OCI-LY1 (cell line): ENCODE measurements at regions not wholly inside any gene's neighbourhood (a gene's known extent, or its start where the extent isn't known, plus 50 kb on each side); places are given as distances from the start of the nearest gene placed in this dataset.

Source experiments
- H2AFZ ChIP-seq: fragments of 200-600 bp; sonication (generic), shearing (Covaris generic); 2 replicates; pipeline ENCODE4 v1.6.0; 2014; ENCODE audit warnings: antibody characterized with exemption, mild to moderate bottlenecking, low read length
- H3F3A ChIP-seq: fragments of 200-600 bp; sonication (generic), shearing (Covaris generic); 2 replicates; pipeline ENCODE4 v1.6.0; 2014; ENCODE audit warnings: mild to moderate bottlenecking, antibody characterized with exemption, low read length, moderate library complexity; ENCODE audit not compliant: insufficient read depth
- H3K27ac ChIP-seq: fragments of 200-600 bp; sonication (generic); 2 replicates; pipeline ENCODE4 v1.5.1; 2014; ENCODE audit warnings: low read length, mixed run types, mild to moderate bottlenecking, low read depth; ENCODE audit not compliant: poor library complexity, severe bottlenecking
- H3K27me3 ChIP-seq: fragments of 200-600 bp; sonication (generic); 2 replicates; pipeline ENCODE4 v1.6.0; 2014; ENCODE audit warnings: antibody characterized with exemption, mild to moderate bottlenecking, low read length, moderate library complexity; ENCODE audit not compliant: insufficient read depth
- H3K36me3 ChIP-seq: fragments of 200-600 bp; sonication (generic); 2 replicates; pipeline ENCODE4 v1.6.1; 2014; ENCODE audit warnings: mild to moderate bottlenecking, antibody characterized with exemption, low read length, moderate library complexity, mixed read lengths; ENCODE audit not compliant: insufficient read depth
- H3K4me1 ChIP-seq: fragments of 200-600 bp; sonication (generic); 2 replicates; pipeline ENCODE4 v1.5.1; 2014; ENCODE audit warnings: mild to moderate bottlenecking, low read length, moderate library complexity; ENCODE audit not compliant: insufficient read depth, severe bottlenecking
- H3K4me2 ChIP-seq: fragments of 200-600 bp; sonication (generic), shearing (Covaris generic); 2 replicates; pipeline ENCODE4 v1.6.1; 2014; ENCODE audit warnings: low read length
- H3K4me3 ChIP-seq: fragments of 200-600 bp; sonication (generic); 2 replicates; pipeline ENCODE4 v1.5.1; 2014; ENCODE audit warnings: low read length, low read depth, mild to moderate bottlenecking, mixed read lengths; ENCODE audit not compliant: poor library complexity, severe bottlenecking
- H3K79me2 ChIP-seq: fragments of 200-600 bp; shearing (Covaris generic); 2 replicates; pipeline ENCODE4 v1.6.1; 2016; ENCODE audit warnings: mixed run types, low read length, mixed read lengths; ENCODE audit not compliant: insufficient read depth
- H3K9ac ChIP-seq: fragments of 200-600 bp; sonication (generic), shearing (Covaris generic); 2 replicates; pipeline ENCODE4 v1.6.1; 2014; ENCODE audit warnings: mild to moderate bottlenecking, low read length, mixed read lengths
- H3K9me2 ChIP-seq: fragments of 200-600 bp; sonication (generic), shearing (Covaris generic); 2 replicates; pipeline ENCODE4 v1.6.1; 2014; ENCODE audit warnings: low read depth, mild to moderate bottlenecking, low read length, mixed read lengths
- H3K9me3 ChIP-seq: fragments of 200-600 bp; shearing (Covaris generic); 2 replicates; pipeline ENCODE4 v1.6.1; 2014; ENCODE audit warnings: low read length, mixed read lengths
- H4K20me1 ChIP-seq: fragments of 200-600 bp; sonication (generic), shearing (Covaris generic); 2 replicates; pipeline ENCODE4 v1.6.0; 2016; ENCODE audit warnings: mild to moderate bottlenecking, low read length; ENCODE audit not compliant: insufficient read depth
- EZH2 ChIP-seq: fragments of 200-600 bp; sonication (generic), shearing (Covaris generic); IDR thresholded peaks from 2 replicates; pipeline ENCODE4 v1.8.0; 2017; ENCODE audit warnings: borderline replicate concordance, mixed run types, mild to moderate bottlenecking, antibody characterized with exemption, low read length, moderate library complexity, mixed read lengths
- TF ChIP-seq, protein P1 (sequence below): fragments of 200-600 bp; sonication (generic), shearing (Covaris generic); IDR thresholded peaks from 2 replicates; pipeline ENCODE4 v1.5.1; 2017; ENCODE audit warnings: mild to moderate bottlenecking, antibody characterized with exemption, low read length, moderate library complexity, mixed read lengths

DNA sequence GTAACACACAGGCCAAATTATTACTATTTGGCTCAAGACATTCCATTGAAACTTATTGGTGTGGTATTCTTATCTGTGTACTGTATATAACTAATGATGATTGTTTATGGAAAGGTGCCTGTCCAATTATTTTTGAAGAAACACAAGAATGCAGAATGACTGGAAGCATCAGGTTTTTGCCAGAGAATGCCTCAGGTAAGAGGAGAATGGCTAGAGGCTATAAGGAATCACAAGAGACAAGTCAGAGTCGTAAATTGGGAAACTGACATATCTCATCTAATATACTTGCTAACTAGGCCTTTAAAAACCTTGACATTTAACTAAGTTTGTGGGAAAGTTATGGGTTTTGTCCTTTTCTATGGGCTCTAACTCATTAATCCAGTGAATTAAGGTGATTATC, 69.3 kb upstream of the TTC29 start:
- Histone ChIP-seq H3K4me1 (no peaks in the 10 kb centered on the region), H3K27ac (no peak overlapping the region), H3K9me2 (no peaks in the 10 kb centered on the region), H2AFZ (no peak overlapping the region), H3K79me2 (no peaks in the 10 kb centered on the region), H3K9ac (no peak overlapping the region), H3K27me3 (no peaks in the 10 kb centered on the region), H3F3A (no peaks in the 10 kb centered on the region), H3K4me2 (no peak overlapping the region), H4K20me1 (no peaks in the 10 kb centered on the region), H3K9me3 (no peaks in the 10 kb centered on the region), H3K36me3 (no peaks in the 10 kb centered on the region), H3K4me3 (no peak overlapping the region)
- TF ChIP-seq, protein P1, sequence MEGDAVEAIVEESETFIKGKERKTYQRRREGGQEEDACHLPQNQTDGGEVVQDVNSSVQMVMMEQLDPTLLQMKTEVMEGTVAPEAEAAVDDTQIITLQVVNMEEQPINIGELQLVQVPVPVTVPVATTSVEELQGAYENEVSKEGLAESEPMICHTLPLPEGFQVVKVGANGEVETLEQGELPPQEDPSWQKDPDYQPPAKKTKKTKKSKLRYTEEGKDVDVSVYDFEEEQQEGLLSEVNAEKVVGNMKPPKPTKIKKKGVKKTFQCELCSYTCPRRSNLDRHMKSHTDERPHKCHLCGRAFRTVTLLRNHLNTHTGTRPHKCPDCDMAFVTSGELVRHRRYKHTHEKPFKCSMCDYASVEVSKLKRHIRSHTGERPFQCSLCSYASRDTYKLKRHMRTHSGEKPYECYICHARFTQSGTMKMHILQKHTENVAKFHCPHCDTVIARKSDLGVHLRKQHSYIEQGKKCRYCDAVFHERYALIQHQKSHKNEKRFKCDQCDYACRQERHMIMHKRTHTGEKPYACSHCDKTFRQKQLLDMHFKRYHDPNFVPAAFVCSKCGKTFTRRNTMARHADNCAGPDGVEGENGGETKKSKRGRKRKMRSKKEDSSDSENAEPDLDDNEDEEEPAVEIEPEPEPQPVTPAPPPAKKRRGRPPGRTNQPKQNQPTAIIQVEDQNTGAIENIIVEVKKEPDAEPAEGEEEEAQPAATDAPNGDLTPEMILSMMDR = no peak
- no peak for TF ChIP-seq EZH2

DNA sequence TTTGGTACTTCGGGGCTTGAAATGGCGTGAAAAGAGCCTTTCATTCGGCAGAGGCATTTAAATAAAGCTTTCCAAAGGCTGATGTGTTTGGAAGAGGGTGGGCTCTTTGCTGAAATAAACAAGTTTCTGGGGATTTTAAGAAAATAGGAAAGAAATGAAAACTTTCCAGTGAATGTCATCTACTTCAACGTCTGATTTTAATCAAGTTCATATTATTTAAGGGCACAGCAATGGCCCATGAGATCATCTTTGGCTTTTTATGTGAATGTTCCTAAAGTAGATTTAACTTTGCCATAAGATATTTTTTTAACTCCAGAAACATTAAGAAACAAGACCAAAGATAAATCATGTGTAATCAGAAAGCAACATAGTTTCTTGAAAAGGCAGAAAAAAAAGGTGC, 69.8 kb upstream of the TTC29 start:
- TF ChIP-seq, protein P1 = no peak
- no peak for TF ChIP-seq EZH2
- Histone ChIP-seq H4K20me1 (no peaks in the 10 kb centered on the region), H3F3A (no peaks in the 10 kb centered on the region), H3K9ac (no peak overlapping the region), H3K4me1 (no peaks in the 10 kb centered on the region), H3K9me2 (no peaks in the 10 kb centered on the region), H3K27ac (no peak overlapping the region), H3K79me2 (no peaks in the 10 kb centered on the region), H3K9me3 (no peaks in the 10 kb centered on the region), H3K4me3 (no peak overlapping the region), H3K27me3 (no peaks in the 10 kb centered on the region), H3K36me3 (no peaks in the 10 kb centered on the region), H3K4me2 (no peak overlapping the region), H2AFZ (no peak overlapping the region)

DNA sequence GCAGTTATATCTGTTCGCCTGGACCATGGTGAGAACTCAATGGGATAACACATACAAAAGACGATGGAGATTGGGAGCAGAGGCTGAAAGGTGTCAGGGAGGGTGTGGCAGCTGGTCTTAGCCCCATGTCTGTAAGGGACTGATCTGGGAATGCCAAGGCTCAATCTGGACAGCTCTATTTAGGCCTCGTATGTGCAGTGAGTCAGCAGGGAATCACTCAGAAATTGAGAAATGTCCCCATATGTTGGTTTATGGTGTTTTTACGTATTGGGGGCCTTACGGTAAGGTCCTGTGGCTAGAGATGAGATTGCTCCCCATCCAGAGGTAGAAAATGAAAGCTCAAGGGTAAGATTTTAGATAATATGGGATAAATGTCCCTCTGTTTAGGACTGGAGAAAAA, 71.4 kb upstream of the TTC29 start:
- H3K36me3 ChIP-seq = no peaks in the 10 kb centered on the region
- H3K4me2 ChIP-seq = no peak overlapping the region
- no peak overlapping the region for H2AFZ ChIP-seq
- H3K27me3 ChIP-seq = no peaks in the 10 kb centered on the region
- TF ChIP-seq EZH2 = no peak
- TF ChIP-seq, protein P1 = no peak
- no peaks in the 10 kb centered on the region for H3K79me2 ChIP-seq
- H3K4me1 ChIP-seq = no peaks in the 10 kb centered on the region
- no peak overlapping the region for H3K27ac ChIP-seq
- no peaks in the 10 kb centered on the region for H3F3A ChIP-seq
- no peaks in the 10 kb centered on the region for H4K20me1 ChIP-seq
- no peak overlapping the region for H3K9ac ChIP-seq
- H3K4me3 ChIP-seq = no peak overlapping the region
- no peaks in the 10 kb centered on the region for H3K9me2 ChIP-seq
- H3K9me3 ChIP-seq = no peaks in the 10 kb centered on the region
